Skin epidermis (tissue), 12 donors: ENCODE measurements at regions not wholly inside any gene's neighbourhood (a gene's known extent, or its start where the extent isn't known, plus 50 kb on each side); places are given as distances from the start of the nearest gene placed in this dataset.

ENCODE experiments used
- H3K27ac ChIP-seq, 21 experiments: fragments of 200-600 bp; sonication (generic) in 11 of 21; one replicate each; pipeline ENCODE4 v1.5.0; 2020; ENCODE audit warnings: mild to moderate bottlenecking in 3 of 21, inconsistent platforms in 2 of 21, moderate library complexity in 2 of 21
- H3K4me3 ChIP-seq, 7 experiments: fragments of 200-600 bp; sonication (generic) in 2 of 7; one replicate each; pipeline ENCODE4 v1.5.0; 2020; ENCODE audit warnings: inconsistent platforms in 2 of 7, mild to moderate bottlenecking in 2 of 7, moderate library complexity in 1 of 7

- Histone ChIP-seq H3K27ac (no peak overlapping the region), H3K4me3 (no peak overlapping the region)
Observed at GRCh38 chr16:50859628-50860360, 117.9 kb downstream of the CYLD start.

GRCh38 chr16:50858877-50859627 is 117.2 kb downstream of the CYLD start:
- Histone ChIP-seq H3K27ac (no peak overlapping the region), H3K4me3 (no peak overlapping the region)

- H3K4me3 ChIP-seq: no peak overlapping the region
- no peak overlapping the region for H3K27ac ChIP-seq
Observed at GRCh38 chr16:50858376-50858775, 116.5 kb downstream of the CYLD start.

- Histone ChIP-seq H3K27ac (no peak overlapping the region), H3K4me3 (no peak overlapping the region)
Observed at GRCh38 chr16:50857881-50858280, 116.0 kb downstream of the CYLD start.

- H3K27ac ChIP-seq: no peak overlapping the region
- H3K4me3 ChIP-seq: no peak overlapping the region
Observed at GRCh38 chr16:50856991-50857390, 115.1 kb downstream of the CYLD start.

GRCh38 chr16:50853329-50853728 is 111.4 kb downstream of the CYLD start:
- Histone ChIP-seq H3K27ac (no peak overlapping the region), H3K4me3 (no peak overlapping the region)
